ENCODE measurements at regions not wholly inside any gene's neighbourhood (a gene's known extent, or its start where the extent isn't known, plus 50 kb on each side); places are given as distances from the start of the nearest gene placed in this dataset.

- H3K4me3 ChIP-seq = no peak overlapping the region
- no peak for TF ChIP-seq EZH2phosphoT487 (IDR thresholded peaks at IDR 0.05; ENCODE audit: insufficient read depth, low read depth)
- no peak for TF ChIP-seq EZH2 (IDR thresholded peaks at IDR 0.05; ENCODE audit: insufficient read depth, poor library complexity, severe bottlenecking)
- H3K4me1 ChIP-seq (ENCODE audit: insufficient read depth) = no peaks in the 10 kb centered on the region
- in situ Hi-C loops (cut with MboI) = no loop called here
- no peaks in the 10 kb centered on the region for H4K20me1 ChIP-seq (ENCODE audit: insufficient read depth)
- no peak overlapping the region for H3K4me2 ChIP-seq (ENCODE audit: unreplicated experiment)
- DNase-seq = no peak
- no peak overlapping the region for H3K27ac ChIP-seq
- no peaks in the 10 kb centered on the region for H3K27me3 ChIP-seq (replicated peaks; ENCODE audit: insufficient read depth)
- H3K36me3 ChIP-seq (ENCODE audit: low read depth) = no peaks in the 10 kb centered on the region
- no peaks in the 10 kb centered on the region for H3K79me2 ChIP-seq (ENCODE audit: insufficient read depth)
- no peak overlapping the region for H2AFZ ChIP-seq
- no peaks in the 10 kb centered on the region for H3K9me3 ChIP-seq (ENCODE audit: low read depth)
- no peaks in the 10 kb centered on the region for H3F3A ChIP-seq (ENCODE audit: insufficient read depth)
- no peak overlapping the region for H3K9ac ChIP-seq
- H3K9me2 ChIP-seq (ENCODE audit: insufficient read depth) = no peaks in the 10 kb centered on the region
- WGBS, 2 experiments (ENCODE audit: low coverage in 1 of 2, low lambda C conversion rate in 2 of 2, missing lambda C conversion rate in 2 of 2) = 0% methylated on average over 1 of the region's 1 CpG
Measured at GRCh38 chr4:171017593-171017992, 795.6 kb upstream of the GALNTL6 start.

GRCh38 chr4:171016145-171016544, 797.1 kb upstream of the GALNTL6 start:
- Histone ChIP-seq H3K27me3 (replicated peaks; ENCODE audit: insufficient read depth) (no peaks in the 10 kb centered on the region), H3K79me2 (ENCODE audit: insufficient read depth) (no peaks in the 10 kb centered on the region)
- 6 to 9% methylated on average over 2 of the region's 2 CpGs for WGBS, 2 experiments (ENCODE audit: low coverage in 1 of 2, low lambda C conversion rate in 2 of 2, missing lambda C conversion rate in 2 of 2)

GRCh38 chr4:171015441-171015840, 797.8 kb upstream of the GALNTL6 start:
- in situ Hi-C loops (cut with MboI) = no loop called here

More at GRCh38 chr4:171016145-171016544, 797.1 kb upstream of the GALNTL6 start:
- Histone ChIP-seq H3K27ac (no peak overlapping the region), H3K4me2 (ENCODE audit: unreplicated experiment) (no peak overlapping the region), H3K4me3 (no peak overlapping the region), H3K4me1 (ENCODE audit: insufficient read depth) (no peaks in the 10 kb centered on the region), H3K9me2 (ENCODE audit: insufficient read depth) (no peaks in the 10 kb centered on the region), H2AFZ (no peak overlapping the region), H3K36me3 (ENCODE audit: low read depth) (no peaks in the 10 kb centered on the region), H3K9ac (no peak overlapping the region), H3F3A (ENCODE audit: insufficient read depth) (no peaks in the 10 kb centered on the region), H4K20me1 (ENCODE audit: insufficient read depth) (no peaks in the 10 kb centered on the region), H3K9me3 (ENCODE audit: low read depth) (no peaks in the 10 kb centered on the region)
- TF ChIP-seq EZH2 (IDR thresholded peaks at IDR 0.05; ENCODE audit: insufficient read depth, poor library complexity, severe bottlenecking) = no peak
- no peak for TF ChIP-seq EZH2phosphoT487 (IDR thresholded peaks at IDR 0.05; ENCODE audit: insufficient read depth, low read depth)
- no peak for DNase-seq
- in situ Hi-C loops (cut with MboI) = no loop called here

GRCh38 chr4:171007618-171008390, 805.4 kb upstream of the GALNTL6 start:
- Histone ChIP-seq H3F3A (ENCODE audit: insufficient read depth) (no peaks in the 10 kb centered on the region), H3K27ac (no peak overlapping the region), H3K9me3 (ENCODE audit: low read depth) (no peaks in the 10 kb centered on the region), H3K9ac (no peak overlapping the region), H3K4me1 (ENCODE audit: insufficient read depth) (no peaks in the 10 kb centered on the region), H3K36me3 (ENCODE audit: low read depth) (no peaks in the 10 kb centered on the region), H3K4me2 (ENCODE audit: unreplicated experiment) (no peak overlapping the region), H3K4me3 (no peak overlapping the region), H3K9me2 (ENCODE audit: insufficient read depth) (no peaks in the 10 kb centered on the region), H3K79me2 (ENCODE audit: insufficient read depth) (no peaks in the 10 kb centered on the region), H2AFZ (no peak overlapping the region), H3K27me3 (replicated peaks; ENCODE audit: insufficient read depth) (no peaks in the 10 kb centered on the region), H4K20me1 (ENCODE audit: insufficient read depth) (no peaks in the 10 kb centered on the region)
- no peak for DNase-seq
- in situ Hi-C loops (cut with MboI) = no loop called here
- TF ChIP-seq EZH2 (IDR thresholded peaks at IDR 0.05; ENCODE audit: insufficient read depth, poor library complexity, severe bottlenecking) (no peak), EZH2phosphoT487 (IDR thresholded peaks at IDR 0.05; ENCODE audit: insufficient read depth, low read depth) (no peak)
- 15 to 21% methylated on average over 3 of the region's 3 CpGs for WGBS, 2 experiments (ENCODE audit: low coverage in 1 of 2, low lambda C conversion rate in 2 of 2, missing lambda C conversion rate in 2 of 2)

More at GRCh38 chr4:171015441-171015840, 797.8 kb upstream of the GALNTL6 start:
- no peak for TF ChIP-seq EZH2phosphoT487 (IDR thresholded peaks at IDR 0.05; ENCODE audit: insufficient read depth, low read depth)
- no peak for TF ChIP-seq EZH2 (IDR thresholded peaks at IDR 0.05; ENCODE audit: insufficient read depth, poor library complexity, severe bottlenecking)
- H3K9me2 ChIP-seq (ENCODE audit: insufficient read depth) = no peaks in the 10 kb centered on the region
- no peak overlapping the region for H3K4me3 ChIP-seq
- H3K9ac ChIP-seq = no peak overlapping the region
- H3K79me2 ChIP-seq (ENCODE audit: insufficient read depth) = no peaks in the 10 kb centered on the region
- no peak overlapping the region for H3K27ac ChIP-seq
- no peaks in the 10 kb centered on the region for H3K36me3 ChIP-seq (ENCODE audit: low read depth)
- H2AFZ ChIP-seq = no peak overlapping the region
- no peak for DNase-seq
- H3F3A ChIP-seq (ENCODE audit: insufficient read depth) = no peaks in the 10 kb centered on the region
- H3K4me2 ChIP-seq (ENCODE audit: unreplicated experiment) = no peak overlapping the region
- H3K9me3 ChIP-seq (ENCODE audit: low read depth) = no peaks in the 10 kb centered on the region
- H3K27me3 ChIP-seq (replicated peaks; ENCODE audit: insufficient read depth) = no peaks in the 10 kb centered on the region
- H4K20me1 ChIP-seq (ENCODE audit: insufficient read depth) = no peaks in the 10 kb centered on the region
- H3K4me1 ChIP-seq (ENCODE audit: insufficient read depth) = no peaks in the 10 kb centered on the region
- 0% methylated on average over 1 of the region's 1 CpG for WGBS, 2 experiments (ENCODE audit: low coverage in 1 of 2, low lambda C conversion rate in 2 of 2, missing lambda C conversion rate in 2 of 2)

All from GM23248 (cell line).